ENCODE measurements at regions not wholly inside any gene's neighbourhood (a gene's known extent, or its start where the extent isn't known, plus 50 kb on each side); places are given as distances from the start of the nearest gene placed in this dataset.

DNA sequence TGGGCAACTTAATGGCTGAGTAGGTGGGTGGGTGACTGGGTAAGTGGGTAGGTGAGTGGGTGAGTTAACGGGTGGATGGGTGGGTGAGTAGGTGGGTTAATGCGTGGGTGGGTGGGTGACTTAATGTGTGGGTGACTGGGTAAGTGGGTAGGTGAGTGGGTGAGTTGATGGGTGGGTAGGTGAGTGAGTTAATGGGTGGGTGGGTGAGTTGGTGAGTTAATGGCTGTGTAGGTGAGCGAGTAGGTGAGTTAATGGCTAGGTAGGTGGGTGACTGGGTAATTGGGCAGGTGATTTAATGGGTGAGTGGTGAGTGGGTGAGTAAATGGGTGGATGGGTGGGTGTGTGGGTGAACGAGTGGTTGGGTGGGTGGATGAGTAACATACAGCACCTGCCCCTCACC lies 243.0 kb upstream of the MGMT start:
- no peak for TF ChIP-seq POLR2AphosphoS5 (IDR thresholded peaks at IDR 0.05)
- H3F3A ChIP-seq (ENCODE audit: insufficient read depth, low read length, poor library complexity, severe bottlenecking): no peaks in the 10 kb centered on the region
- no peaks in the 10 kb centered on the region for H3K9me2 ChIP-seq (ENCODE audit: insufficient read depth, low read length)
- no peak overlapping the region for H2AFZ ChIP-seq (ENCODE audit: low read depth, low read length)
- no peaks in the 10 kb centered on the region for H3K36me3 ChIP-seq (ENCODE audit: insufficient read depth, low read length)
- H3K27ac ChIP-seq (ENCODE audit: low read length): no peak overlapping the region
- no peaks in the 10 kb centered on the region for H3K9me3 ChIP-seq (ENCODE audit: low read length)
- H3K4me2 ChIP-seq (ENCODE audit: low read length): no peak overlapping the region
- H3K9ac ChIP-seq (ENCODE audit: low read length): no peak overlapping the region
- no peaks in the 10 kb centered on the region for H3K79me2 ChIP-seq (replicated peaks; ENCODE audit: insufficient read depth, low read length)
- H4K20me1 ChIP-seq (ENCODE audit: insufficient read depth): no peaks in the 10 kb centered on the region
- H3K27me3 ChIP-seq (ENCODE audit: insufficient read depth, low read depth, low read length): no peaks in the 10 kb centered on the region
- H3K4me3 ChIP-seq (ENCODE audit: low read length): no peak overlapping the region

DNA sequence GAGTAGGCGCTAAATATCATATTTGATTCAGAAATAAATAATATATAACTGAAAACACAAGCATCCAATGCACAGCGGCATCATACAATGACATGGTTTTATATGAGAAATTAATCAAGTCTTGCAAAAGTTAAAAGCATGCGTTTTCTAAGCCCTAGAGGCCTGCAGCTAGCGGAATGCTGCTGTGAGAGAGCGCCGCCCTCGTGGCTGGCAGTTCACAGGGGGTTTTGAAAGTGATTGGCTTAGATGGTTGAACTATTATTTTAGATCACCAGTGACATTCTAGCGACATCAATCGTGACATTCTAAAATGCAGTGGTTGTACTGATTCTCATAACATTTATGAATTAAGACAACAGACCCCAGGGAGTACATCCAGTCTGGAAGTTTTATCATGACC lies 235.2 kb upstream of the MGMT start:
- H3K9me2 ChIP-seq (ENCODE audit: insufficient read depth, low read length): no peaks in the 10 kb centered on the region
- no peak for TF ChIP-seq EZH2 (IDR thresholded peaks at IDR 0.05; ENCODE audit: borderline replicate concordance, insufficient read depth, low read length, poor library complexity, severe bottlenecking)
- TF ChIP-seq EP300 (conservative IDR thresholded peaks at IDR 0.05; ENCODE audit: poor library complexity, severe bottlenecking): no peak
- no peak for TF ChIP-seq RAD21 (conservative IDR thresholded peaks at IDR 0.05)
- no peak for TF ChIP-seq POLR2AphosphoS5 (IDR thresholded peaks at IDR 0.05)
- TF ChIP-seq, protein P1, sequence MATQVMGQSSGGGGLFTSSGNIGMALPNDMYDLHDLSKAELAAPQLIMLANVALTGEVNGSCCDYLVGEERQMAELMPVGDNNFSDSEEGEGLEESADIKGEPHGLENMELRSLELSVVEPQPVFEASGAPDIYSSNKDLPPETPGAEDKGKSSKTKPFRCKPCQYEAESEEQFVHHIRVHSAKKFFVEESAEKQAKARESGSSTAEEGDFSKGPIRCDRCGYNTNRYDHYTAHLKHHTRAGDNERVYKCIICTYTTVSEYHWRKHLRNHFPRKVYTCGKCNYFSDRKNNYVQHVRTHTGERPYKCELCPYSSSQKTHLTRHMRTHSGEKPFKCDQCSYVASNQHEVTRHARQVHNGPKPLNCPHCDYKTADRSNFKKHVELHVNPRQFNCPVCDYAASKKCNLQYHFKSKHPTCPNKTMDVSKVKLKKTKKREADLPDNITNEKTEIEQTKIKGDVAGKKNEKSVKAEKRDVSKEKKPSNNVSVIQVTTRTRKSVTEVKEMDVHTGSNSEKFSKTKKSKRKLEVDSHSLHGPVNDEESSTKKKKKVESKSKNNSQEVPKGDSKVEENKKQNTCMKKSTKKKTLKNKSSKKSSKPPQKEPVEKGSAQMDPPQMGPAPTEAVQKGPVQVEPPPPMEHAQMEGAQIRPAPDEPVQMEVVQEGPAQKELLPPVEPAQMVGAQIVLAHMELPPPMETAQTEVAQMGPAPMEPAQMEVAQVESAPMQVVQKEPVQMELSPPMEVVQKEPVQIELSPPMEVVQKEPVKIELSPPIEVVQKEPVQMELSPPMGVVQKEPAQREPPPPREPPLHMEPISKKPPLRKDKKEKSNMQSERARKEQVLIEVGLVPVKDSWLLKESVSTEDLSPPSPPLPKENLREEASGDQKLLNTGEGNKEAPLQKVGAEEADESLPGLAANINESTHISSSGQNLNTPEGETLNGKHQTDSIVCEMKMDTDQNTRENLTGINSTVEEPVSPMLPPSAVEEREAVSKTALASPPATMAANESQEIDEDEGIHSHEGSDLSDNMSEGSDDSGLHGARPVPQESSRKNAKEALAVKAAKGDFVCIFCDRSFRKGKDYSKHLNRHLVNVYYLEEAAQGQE (IDR thresholded peaks at IDR 0.05; ENCODE audit: borderline replicate concordance): no peak
- TF ChIP-seq, protein P2, sequence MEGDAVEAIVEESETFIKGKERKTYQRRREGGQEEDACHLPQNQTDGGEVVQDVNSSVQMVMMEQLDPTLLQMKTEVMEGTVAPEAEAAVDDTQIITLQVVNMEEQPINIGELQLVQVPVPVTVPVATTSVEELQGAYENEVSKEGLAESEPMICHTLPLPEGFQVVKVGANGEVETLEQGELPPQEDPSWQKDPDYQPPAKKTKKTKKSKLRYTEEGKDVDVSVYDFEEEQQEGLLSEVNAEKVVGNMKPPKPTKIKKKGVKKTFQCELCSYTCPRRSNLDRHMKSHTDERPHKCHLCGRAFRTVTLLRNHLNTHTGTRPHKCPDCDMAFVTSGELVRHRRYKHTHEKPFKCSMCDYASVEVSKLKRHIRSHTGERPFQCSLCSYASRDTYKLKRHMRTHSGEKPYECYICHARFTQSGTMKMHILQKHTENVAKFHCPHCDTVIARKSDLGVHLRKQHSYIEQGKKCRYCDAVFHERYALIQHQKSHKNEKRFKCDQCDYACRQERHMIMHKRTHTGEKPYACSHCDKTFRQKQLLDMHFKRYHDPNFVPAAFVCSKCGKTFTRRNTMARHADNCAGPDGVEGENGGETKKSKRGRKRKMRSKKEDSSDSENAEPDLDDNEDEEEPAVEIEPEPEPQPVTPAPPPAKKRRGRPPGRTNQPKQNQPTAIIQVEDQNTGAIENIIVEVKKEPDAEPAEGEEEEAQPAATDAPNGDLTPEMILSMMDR (IDR thresholded peaks at IDR 0.05; ENCODE audit: poor library complexity, severe bottlenecking): no peak
- no peak for TF ChIP-seq TAF1 (IDR thresholded peaks at IDR 0.05; ENCODE audit: low read depth)
- no peak for TF ChIP-seq MXI1 (conservative IDR thresholded peaks at IDR 0.05; ENCODE audit: poor library complexity, severe bottlenecking)
- TF ChIP-seq SMC3 (conservative IDR thresholded peaks at IDR 0.05; ENCODE audit: poor library complexity): no peak
- H3K79me2 ChIP-seq (replicated peaks; ENCODE audit: insufficient read depth, low read length): no peaks in the 10 kb centered on the region

More for the DNA sequence above, 235.2 kb upstream of the MGMT start:
- H3K36me3 ChIP-seq (ENCODE audit: insufficient read depth, low read length): no peaks in the 10 kb centered on the region
- no peak overlapping the region for H3K4me3 ChIP-seq (ENCODE audit: low read length)
- H3K27me3 ChIP-seq (ENCODE audit: insufficient read depth, low read depth, low read length): no peaks in the 10 kb centered on the region
- H3K9ac ChIP-seq (ENCODE audit: low read length): no peak overlapping the region
- H3F3A ChIP-seq (ENCODE audit: insufficient read depth, low read length, poor library complexity, severe bottlenecking): peaks cover 3% of the 10 kb centered on the region
- H3K9me3 ChIP-seq (ENCODE audit: low read length): no peaks in the 10 kb centered on the region
- H2AFZ ChIP-seq (ENCODE audit: low read depth, low read length): no peak overlapping the region
- no peak overlapping the region for H3K4me2 ChIP-seq (ENCODE audit: low read length)
- no peak overlapping the region for H3K27ac ChIP-seq (ENCODE audit: low read length)
- H4K20me1 ChIP-seq (ENCODE audit: insufficient read depth): no peaks in the 10 kb centered on the region
